Hematopoietic multipotent progenitor cell treated with erythropoietin and hydrocortisone succinate and interleukin-3 and kit ligand, for 6 days (in vitro differentiated cells): ENCODE measurements at regions not wholly inside any gene's neighbourhood (a gene's known extent, or its start where the extent isn't known, plus 50 kb on each side); places are given as distances from the start of the nearest gene placed in this dataset.

Experiments used
- DNase-seq: peaks from one replicate; pipeline ENCODE4 v3.0.0-alpha.2; 2015

DNA sequence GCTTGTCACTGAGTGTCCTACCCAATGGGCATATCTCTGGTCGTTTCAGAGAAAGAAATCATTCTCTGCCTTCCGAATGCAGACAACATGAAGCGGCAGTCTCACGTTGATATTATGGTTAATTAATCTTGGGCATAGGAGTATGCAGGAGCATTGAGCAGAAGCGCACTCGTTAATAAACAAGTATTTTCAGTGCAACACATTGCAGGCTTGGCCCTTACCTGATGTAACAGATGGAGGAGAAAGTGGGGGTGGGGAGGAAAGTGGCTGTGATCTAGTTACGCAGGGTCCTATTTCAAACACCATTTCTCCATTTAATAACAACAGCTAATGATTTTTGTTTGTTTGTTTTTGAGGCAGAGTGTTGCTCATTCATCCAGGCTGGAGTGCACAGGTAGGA, 414.0 kb upstream of the RBFOX1 start:
- DNase-seq, result no peak

- DNase-seq, result no peak
Observed at GRCh38 chr16:6916946-6917345, 415.7 kb upstream of the RBFOX1 start.

GRCh38 chr16:6913566-6913965, 419.1 kb upstream of the RBFOX1 start:
- DNase-seq, result no peak

- DNase-seq, result no peak
Observed at GRCh38 chr16:6910301-6910700, 422.3 kb upstream of the RBFOX1 start.

- DNase-seq, result no peak
Observed at GRCh38 chr16:6905601-6906000, 427.0 kb upstream of the RBFOX1 start.

- no peak for DNase-seq
Observed at GRCh38 chr16:6903671-6904070, 429.0 kb upstream of the RBFOX1 start.

DNA sequence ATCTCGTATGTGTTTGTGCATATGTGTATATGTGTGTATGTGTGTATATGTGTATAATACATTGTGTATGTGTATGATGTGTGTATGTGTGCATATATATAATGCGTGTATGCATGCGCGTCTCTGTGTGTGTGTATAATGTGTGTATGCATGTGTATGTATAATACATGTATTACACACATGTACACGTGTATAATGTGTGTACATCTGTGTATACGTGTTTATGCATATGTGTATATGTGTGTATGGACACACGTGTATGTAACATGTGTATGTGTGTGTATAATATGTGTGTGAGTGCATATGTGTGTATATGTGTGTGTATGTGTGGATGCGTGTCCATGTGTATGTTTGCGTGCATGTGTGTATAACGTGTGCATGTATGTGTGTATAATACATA, 433.7 kb upstream of the RBFOX1 start:
- DNase-seq, result no peak

DNA sequence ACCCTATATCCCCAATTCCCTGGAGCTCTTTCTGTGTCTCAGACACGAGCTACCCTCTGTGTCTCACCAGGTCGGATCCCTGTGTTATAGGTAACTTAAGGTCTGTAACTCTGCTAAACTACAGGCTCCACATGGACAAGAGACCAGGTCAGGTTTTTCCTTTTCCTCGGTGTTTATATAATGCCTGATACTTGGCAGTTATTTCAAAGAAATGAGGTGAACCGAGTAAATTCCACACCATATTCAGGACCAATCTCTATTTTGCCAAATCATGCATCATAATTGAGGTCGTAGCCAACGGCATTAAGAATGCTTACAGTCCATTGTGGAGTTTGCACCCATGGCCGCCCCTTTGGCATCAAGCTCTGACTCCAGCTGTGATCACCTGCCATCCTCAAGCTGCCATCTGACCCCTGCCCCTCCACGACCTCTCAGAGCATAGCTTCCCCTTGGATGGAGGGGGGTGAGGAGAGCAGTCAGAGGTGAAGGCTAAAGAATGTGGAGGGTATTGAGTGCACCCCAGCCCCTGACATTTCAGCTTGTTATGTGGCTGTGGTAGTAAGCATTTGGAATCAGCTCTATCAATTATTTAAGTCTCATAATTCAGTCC, 434.7 kb upstream of the RBFOX1 start:
- DNase-seq, result no peak

DNA sequence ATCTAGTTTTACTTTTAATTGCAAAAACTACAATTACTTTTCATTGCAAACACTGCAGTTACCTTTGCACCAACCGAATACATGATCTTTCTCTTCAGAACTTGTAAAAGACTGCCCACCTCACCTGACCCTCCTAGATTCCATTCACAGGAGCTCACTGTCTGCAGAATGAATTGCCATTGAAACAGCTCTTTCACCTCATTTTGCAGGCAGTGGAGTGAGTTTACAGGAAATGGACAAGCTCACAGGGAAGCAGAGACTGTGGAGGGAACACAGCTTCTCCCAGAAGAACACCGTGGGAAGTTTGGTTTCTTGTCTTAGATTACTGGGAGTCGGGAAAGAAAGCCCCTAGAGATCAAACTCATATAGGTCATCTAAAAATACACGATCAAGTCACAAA, 439.7 kb upstream of the RBFOX1 start:
- no peak for DNase-seq

DNA sequence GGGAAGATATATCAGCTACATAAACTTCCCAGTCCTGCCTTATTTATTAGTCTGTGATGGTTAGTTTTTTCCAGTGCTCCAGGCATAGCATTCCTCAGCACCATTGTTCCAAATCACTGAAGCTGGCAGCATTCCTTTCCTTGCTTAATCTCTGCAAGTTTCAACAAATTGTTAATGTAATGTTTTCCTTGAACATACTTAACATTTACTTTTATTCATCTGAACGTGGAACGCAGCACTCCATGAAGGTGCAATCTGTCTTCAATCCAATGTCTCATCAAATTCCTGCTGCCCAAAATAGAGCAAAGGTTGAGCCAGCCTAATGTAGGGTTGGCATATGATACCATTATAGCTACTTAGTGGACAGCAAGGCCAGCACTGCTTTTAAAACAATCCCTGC, 441.1 kb upstream of the RBFOX1 start:
- DNase-seq, result no peak

DNA sequence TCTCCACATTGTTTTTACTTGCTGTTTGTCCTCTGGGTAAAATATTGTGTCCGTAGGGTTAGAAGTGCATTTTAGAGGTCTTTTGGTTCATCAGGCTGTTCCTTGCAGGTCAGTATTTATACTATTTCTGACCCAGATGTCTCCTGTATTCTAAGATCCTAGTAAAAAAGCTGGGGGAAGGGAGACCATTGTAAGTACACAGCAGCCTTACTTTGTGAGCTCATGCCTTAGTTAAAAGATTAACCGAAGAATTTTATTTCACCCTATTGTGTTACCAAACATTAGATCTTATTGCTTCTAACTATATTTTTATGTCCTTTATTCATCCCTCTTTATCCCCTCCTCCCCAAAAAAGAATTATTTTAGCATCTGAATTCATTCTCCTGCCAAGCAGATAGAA, 444.1 kb upstream of the RBFOX1 start:
- DNase-seq, result no peak

DNA sequence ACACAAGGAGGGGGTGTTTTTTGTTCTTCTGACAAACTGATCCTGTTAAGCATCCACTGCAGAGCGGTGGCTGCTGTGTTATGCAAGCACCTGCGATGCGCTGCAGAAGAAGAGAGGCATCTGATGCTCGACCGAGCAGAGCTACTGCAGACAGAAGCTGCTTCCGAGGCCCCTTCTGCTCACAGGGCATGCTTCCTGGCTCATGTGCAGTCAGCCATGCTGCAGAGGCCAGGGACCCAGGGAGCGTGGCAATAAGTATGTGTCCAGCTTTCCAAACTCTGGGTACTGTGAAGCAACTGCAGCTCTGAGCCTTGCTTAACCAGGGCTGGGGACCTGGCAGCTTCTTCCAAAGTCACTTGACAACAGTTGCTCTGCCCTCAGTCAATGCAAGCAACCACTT, 448.6 kb upstream of the RBFOX1 start:
- no peak for DNase-seq

DNA sequence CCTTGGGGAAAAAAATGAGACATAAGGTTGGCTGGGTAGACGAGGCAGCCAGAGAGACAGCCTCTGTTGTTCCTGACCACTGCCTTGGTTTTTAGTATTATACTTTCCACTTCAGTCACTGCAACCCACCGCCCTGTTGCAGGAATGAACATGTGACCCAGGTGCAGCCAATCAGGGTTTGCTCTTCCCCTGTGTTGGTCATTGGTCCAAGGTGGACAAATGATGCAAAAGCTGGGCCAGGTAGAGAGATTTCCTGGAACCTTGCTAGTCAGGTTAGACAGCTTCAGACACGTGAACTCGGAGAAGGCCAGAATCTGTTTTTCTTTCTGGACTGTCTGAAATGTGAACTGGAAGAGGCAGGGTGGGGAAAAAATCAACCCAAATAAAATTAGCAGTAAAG, 452.4 kb upstream of the RBFOX1 start:
- no peak for DNase-seq

- DNase-seq, result no peak
Observed at GRCh38 chr16:6864671-6865070, 468.0 kb upstream of the RBFOX1 start.

GRCh38 chr16:6864244-6864643, 468.4 kb upstream of the RBFOX1 start:
- DNase-seq, result no peak

DNA sequence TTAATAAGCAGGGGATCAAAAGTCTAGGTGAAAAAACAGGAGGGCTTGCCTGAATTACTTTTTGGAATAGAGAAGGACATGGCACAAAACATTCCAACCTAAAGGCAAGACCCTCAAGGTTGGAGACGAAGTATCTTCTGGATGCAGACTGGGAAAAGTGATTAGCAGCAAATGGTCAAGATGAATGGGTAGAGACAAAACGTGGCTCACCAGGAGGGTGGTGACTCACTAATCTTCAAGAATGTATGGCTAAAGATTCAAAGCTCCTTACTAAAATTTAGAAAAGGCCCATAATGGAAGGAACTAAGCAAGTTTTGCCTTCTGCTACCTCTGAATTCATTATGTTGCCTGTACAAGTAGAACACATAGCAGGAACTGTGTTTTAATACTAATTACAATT, 469.5 kb upstream of the RBFOX1 start:
- DNase-seq, result no peak

DNA sequence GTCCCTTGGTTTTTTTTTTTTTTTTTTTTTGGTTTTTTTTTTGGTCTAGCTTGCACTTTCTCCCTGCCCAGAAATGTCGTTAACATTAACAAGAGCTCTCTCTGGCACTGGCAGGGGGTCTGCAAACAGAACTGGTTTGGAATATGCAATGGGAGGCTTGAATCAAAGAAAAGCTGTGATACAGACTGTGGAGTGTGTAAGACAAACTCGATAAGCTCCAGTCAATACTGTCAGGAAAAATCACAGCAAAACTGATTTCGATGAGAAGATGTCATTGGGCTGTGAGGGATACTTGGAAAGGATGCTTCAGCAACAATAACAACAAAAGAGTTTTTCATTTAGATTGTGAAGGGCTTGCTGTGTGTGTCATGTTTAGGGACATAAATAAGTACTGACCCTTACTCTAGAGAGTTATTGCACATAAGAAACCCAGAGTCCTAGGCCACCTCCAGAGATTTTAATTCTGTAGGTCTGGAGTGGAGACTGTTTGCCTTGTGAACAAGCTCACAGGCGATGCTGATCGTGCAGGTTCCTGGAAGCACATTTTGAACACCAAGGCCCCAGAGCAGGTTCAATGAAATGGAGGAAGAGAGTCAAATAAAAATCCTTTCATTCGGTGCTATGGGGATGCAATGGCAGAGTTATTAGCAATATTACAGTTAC, 470.7 kb upstream of the RBFOX1 start:
- DNase-seq, result no peak

GRCh38 chr16:6861135-6861814, 471.4 kb upstream of the RBFOX1 start:
- no peak for DNase-seq

- no peak for DNase-seq
Observed at GRCh38 chr16:6857575-6857974, 475.1 kb upstream of the RBFOX1 start.

- DNase-seq, result no peak
Observed at GRCh38 chr16:6856578-6856977, 476.1 kb upstream of the RBFOX1 start.

DNA sequence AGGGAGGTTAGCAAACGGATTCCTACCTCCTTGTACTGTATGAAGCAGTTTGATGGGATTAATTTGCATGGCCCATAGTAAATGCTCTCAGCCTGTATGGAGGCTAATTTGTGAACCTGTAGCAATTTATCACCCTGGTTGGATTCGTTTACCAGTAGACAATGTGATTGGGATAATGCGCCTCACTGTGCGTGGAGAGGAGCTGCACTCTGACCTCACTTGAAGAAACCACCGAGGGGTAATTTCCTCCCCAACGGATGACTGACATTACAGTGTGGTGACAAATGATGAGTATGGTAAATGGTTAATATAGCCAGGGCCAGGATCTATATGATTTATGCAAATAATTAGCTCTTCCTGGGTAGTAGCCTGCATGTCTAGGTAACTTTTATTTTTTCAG, 479.1 kb upstream of the RBFOX1 start:
- no peak for DNase-seq

DNA sequence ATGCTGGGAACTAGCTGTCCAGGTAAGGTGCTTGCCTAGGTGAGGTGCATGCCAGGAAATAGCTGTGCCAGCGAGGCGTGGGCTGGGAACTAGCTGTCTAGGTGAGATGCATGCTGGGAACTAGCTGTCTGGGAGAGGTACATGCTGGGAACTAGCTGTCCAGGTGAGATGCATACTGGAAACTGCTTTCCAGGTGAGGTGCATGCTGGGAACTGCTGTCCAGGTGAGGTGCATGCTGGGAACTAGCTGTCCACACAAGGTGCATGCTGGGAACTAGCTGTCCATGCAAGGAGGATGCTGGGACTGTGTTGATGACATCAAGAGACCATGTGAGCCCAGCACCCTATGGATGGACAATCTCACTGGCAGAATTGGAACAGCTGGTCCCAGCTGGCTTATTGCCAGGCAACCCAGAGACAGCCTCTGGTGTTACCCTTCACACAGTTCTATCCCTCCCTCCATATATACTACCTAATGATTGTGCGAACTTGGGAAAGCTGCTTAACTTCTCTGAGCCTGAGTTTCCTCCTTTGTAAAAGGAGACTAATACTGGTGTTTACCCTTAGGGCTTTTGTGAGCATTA, 479.9 kb upstream of the RBFOX1 start:
- DNase-seq, result no peak

DNA sequence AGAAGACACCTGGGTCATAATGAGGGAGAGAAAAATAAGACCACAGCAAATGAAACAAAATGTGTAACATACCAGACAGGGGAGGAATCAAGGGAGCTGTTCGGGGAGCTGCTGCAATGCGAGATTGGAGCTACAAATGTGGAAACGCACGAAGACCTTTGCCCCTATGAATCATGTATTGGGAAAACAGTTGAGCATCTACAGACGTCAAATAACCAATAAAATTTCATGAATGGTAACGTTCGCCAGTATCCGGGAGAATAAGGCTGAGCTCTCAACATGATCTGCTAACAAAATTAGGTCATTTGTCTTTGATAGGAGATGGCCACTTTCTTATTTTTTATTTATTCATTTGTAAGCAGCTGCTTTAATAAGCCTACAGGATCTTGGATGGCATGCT, 486.2 kb upstream of the RBFOX1 start:
- no peak for DNase-seq

DNA sequence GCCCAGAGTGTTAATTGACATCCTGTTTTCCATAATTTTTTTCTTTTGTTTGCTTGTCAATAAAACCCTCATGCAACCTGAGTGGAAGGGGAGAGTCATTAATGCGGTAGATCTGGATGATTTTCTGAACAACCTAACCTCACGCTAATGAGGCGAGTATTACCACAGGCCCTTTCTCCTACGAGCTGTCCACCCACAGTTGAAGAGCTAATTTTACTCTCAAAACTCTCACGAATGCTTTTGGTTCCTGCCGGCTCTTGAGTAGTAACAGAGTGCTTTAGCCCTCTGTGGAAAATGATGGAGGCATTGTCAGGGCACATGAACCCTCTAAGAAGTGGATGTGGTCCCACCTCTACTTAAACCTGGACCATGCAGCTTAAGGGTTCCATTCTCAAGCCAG, 491.3 kb upstream of the RBFOX1 start:
- no peak for DNase-seq
